ENCODE measurements at regions not wholly inside any gene's neighbourhood (a gene's known extent, or its start where the extent isn't known, plus 50 kb on each side); places are given as distances from the start of the nearest gene placed in this dataset.
"Not testable (repeated sequence)": the region's sequence is repeated elsewhere in the genome, so short reads cannot be mapped to it uniquely, and the experiment has no call there.

DNA sequence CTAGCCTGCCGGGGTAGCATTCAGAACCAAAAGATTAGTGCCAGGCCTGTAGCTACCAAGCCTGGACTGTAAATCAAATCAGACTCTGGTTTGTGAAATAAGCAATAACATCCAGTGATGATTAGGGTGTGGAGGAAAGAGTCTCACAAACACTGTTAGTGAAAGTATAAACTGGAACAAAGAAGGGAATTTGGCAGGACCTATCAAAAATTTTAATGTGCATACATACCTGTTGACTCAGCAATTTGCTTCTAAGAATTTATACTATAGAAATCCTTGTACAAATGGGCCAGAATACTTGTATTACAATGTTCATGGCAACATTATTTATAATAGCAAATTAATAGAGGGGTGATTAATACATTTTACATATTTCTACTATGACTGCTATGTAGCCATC lies 109.8 kb upstream of the WARS2 start:
- TF ChIP-seq, protein P1, sequence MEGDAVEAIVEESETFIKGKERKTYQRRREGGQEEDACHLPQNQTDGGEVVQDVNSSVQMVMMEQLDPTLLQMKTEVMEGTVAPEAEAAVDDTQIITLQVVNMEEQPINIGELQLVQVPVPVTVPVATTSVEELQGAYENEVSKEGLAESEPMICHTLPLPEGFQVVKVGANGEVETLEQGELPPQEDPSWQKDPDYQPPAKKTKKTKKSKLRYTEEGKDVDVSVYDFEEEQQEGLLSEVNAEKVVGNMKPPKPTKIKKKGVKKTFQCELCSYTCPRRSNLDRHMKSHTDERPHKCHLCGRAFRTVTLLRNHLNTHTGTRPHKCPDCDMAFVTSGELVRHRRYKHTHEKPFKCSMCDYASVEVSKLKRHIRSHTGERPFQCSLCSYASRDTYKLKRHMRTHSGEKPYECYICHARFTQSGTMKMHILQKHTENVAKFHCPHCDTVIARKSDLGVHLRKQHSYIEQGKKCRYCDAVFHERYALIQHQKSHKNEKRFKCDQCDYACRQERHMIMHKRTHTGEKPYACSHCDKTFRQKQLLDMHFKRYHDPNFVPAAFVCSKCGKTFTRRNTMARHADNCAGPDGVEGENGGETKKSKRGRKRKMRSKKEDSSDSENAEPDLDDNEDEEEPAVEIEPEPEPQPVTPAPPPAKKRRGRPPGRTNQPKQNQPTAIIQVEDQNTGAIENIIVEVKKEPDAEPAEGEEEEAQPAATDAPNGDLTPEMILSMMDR (IDR thresholded peaks at IDR 0.05; ENCODE audit: control insufficient read depth, insufficient read depth, low read depth, low read length, missing control alignments), result no peak
- no peak overlapping the region for H3K4me3 ChIP-seq (ENCODE audit: control insufficient read depth, low read depth, low read length)
- DNase-seq (ENCODE audit: low read depth), result no peak

DNA sequence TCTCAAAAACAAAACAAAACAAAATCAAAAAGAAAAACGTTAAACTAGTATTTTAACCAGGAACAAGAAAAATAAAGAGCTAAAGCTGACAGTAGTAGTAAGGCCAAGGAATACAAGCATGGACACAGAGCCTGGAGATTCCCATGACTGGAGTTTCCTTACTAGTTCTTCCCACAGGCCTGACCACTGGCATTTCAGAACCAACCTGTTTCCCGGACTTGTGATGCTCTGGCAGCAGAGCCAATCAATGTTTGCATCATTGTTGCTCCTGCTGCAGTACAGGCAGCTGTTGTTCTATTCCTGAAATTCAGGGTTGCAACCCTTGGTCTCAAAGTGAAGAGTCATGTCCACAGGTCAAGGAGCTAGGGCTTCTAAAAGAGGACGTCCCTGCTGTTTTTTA lies 111.3 kb upstream of the WARS2 start:
- TF ChIP-seq, protein P1 (IDR thresholded peaks at IDR 0.05; ENCODE audit: control insufficient read depth, insufficient read depth, low read depth, low read length, missing control alignments), result no peak
- DNase-seq (ENCODE audit: low read depth), result no peak
- no peak overlapping the region for H3K4me3 ChIP-seq (ENCODE audit: control insufficient read depth, low read depth, low read length)

DNA sequence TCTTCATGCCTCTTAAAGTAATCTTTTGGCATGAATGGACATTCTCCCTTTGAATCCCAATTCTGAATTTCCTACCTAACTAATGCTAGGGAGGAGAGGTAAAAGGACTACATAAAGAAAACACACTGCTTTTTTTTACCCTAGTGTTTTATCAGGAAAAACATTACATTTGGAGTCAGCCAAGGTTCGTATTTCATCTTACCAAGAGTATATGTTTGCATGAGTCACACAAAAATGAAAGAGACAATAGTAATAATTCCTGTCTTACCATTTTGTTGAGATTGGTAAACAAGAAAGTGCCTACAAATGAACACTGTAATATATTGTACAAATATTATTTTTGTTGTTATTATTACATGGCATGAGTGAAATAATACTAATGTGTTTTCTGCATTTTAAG lies 112.9 kb upstream of the WARS2 start:
- H3K4me3 ChIP-seq (ENCODE audit: control insufficient read depth, low read depth, low read length), result no peak overlapping the region
- no peak for DNase-seq (ENCODE audit: low read depth)
- TF ChIP-seq, protein P1 (IDR thresholded peaks at IDR 0.05; ENCODE audit: control insufficient read depth, insufficient read depth, low read depth, low read length, missing control alignments), result no peak

- H3K4me3 ChIP-seq (ENCODE audit: control insufficient read depth, low read depth, low read length), result no peak overlapping the region
- TF ChIP-seq, protein P1 (IDR thresholded peaks at IDR 0.05; ENCODE audit: control insufficient read depth, insufficient read depth, low read depth, low read length, missing control alignments), result no peak
- DNase-seq (ENCODE audit: low read depth), result no peak
These were observed 113.7 kb upstream of the WARS2 start for GRCh38 chr1:119254067-119254720.

GRCh38 chr1:119256089-119256488 lies 112.5 kb upstream of the HAO2 start:
- DNase-seq (ENCODE audit: low read depth); H3K4me3 ChIP-seq (ENCODE audit: control insufficient read depth, low read depth, low read length): not testable (repeated sequence)

DNA sequence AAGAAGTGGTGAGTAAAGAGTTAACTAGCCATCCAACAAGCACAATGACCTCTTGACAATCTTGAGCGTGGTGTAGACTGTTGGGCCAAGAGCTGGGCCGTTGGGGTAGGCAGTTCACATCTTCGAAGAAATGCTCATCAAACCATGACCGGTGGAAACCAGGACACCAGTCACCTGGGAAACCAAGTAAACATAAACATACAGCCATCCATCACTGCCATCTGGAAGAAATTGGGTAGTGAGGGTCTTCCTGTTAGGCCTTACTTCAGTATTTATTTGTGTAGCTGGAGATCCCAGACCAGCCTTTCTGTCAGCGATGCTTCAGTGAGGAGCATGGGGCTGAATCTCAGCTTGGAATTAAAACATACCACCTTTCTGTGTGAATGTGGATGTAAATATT lies 108.1 kb upstream of the HAO2 start:
- no peak overlapping the region for H3K4me3 ChIP-seq (ENCODE audit: control insufficient read depth, low read depth, low read length)
- TF ChIP-seq, protein P1 (IDR thresholded peaks at IDR 0.05; ENCODE audit: control insufficient read depth, insufficient read depth, low read depth, low read length, missing control alignments), result no peak
- DNase-seq (ENCODE audit: low read depth), result no peak

DNA sequence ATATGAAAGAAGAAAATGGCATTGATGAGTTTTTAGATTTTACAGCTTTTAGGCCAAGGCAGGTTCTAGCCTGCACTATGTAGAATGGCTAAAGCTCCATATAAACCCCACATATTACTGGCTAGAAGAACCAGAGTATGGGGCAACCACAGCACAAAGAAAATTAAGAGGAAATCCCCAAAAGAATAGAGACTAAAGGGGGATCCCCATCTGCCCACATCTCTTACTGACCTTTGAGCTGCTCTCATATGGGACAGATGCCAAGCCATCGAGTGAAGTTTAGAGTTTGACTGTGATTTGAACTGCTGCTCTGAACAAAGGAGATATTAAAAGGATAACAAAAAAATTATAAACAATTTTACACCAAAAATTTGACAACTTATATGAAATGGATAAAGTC lies 102.2 kb upstream of the HAO2 start:
- TF ChIP-seq, protein P1 (IDR thresholded peaks at IDR 0.05; ENCODE audit: control insufficient read depth, insufficient read depth, low read depth, low read length, missing control alignments), result no peak
- no peak for DNase-seq (ENCODE audit: low read depth)
- H3K4me3 ChIP-seq (ENCODE audit: control insufficient read depth, low read depth, low read length), result no peak overlapping the region
